ENCODE measurements at regions not wholly inside any gene's neighbourhood (a gene's known extent, or its start where the extent isn't known, plus 50 kb on each side); places are given as distances from the start of the nearest gene placed in this dataset.

DNA sequence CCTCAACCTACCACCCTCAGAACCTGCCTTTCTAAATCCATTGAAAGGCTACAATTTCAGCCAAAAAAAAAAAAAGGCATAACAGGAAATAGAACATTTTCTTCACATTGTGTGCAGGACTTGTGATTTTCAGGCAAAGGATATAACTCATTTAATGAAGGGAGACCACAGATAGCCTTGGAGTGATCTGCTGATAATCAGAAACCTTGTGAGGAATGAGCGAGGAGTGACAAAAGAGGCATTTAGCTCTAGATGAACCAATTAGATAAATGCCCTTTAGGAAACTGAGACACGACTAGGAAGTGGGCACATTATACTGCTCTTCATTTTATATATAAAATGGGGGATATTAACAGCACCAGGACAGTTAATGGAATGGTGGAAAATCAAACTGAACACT is 216.5 kb upstream of the GRIA4 start:
- TF ChIP-seq, protein P1, sequence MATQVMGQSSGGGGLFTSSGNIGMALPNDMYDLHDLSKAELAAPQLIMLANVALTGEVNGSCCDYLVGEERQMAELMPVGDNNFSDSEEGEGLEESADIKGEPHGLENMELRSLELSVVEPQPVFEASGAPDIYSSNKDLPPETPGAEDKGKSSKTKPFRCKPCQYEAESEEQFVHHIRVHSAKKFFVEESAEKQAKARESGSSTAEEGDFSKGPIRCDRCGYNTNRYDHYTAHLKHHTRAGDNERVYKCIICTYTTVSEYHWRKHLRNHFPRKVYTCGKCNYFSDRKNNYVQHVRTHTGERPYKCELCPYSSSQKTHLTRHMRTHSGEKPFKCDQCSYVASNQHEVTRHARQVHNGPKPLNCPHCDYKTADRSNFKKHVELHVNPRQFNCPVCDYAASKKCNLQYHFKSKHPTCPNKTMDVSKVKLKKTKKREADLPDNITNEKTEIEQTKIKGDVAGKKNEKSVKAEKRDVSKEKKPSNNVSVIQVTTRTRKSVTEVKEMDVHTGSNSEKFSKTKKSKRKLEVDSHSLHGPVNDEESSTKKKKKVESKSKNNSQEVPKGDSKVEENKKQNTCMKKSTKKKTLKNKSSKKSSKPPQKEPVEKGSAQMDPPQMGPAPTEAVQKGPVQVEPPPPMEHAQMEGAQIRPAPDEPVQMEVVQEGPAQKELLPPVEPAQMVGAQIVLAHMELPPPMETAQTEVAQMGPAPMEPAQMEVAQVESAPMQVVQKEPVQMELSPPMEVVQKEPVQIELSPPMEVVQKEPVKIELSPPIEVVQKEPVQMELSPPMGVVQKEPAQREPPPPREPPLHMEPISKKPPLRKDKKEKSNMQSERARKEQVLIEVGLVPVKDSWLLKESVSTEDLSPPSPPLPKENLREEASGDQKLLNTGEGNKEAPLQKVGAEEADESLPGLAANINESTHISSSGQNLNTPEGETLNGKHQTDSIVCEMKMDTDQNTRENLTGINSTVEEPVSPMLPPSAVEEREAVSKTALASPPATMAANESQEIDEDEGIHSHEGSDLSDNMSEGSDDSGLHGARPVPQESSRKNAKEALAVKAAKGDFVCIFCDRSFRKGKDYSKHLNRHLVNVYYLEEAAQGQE (IDR thresholded peaks at IDR 0.05; ENCODE audit: borderline replicate concordance), result no peak
- no peak for TF ChIP-seq MXI1 (conservative IDR thresholded peaks at IDR 0.05; ENCODE audit: poor library complexity, severe bottlenecking)
